ENCODE measurements at regions not wholly inside any gene's neighbourhood (a gene's known extent, or its start where the extent isn't known, plus 50 kb on each side); places are given as distances from the start of the nearest gene placed in this dataset.
"Not testable (repeated sequence)": the region's sequence is repeated elsewhere in the genome, so short reads cannot be mapped to it uniquely, and the experiment has no call there.

- no peak overlapping the region for H3K4me3 ChIP-seq (ENCODE audit: insufficient read length, low read depth)
- H3K9me3 ChIP-seq (ENCODE audit: insufficient read depth, low read length): no peaks in the 10 kb centered on the region
- H3K36me3 ChIP-seq (ENCODE audit: insufficient read depth, insufficient read length, low read length): no peaks in the 10 kb centered on the region
- H3K27me3 ChIP-seq (ENCODE audit: insufficient read depth, insufficient read length): no peaks in the 10 kb centered on the region
- DNase-seq (ENCODE audit: low read depth, low spot score): no peak
- no peaks in the 10 kb centered on the region for H3K4me1 ChIP-seq (ENCODE audit: insufficient read depth, insufficient read length)
- TF ChIP-seq SUZ12 (IDR thresholded peaks at IDR 0.05; ENCODE audit: extremely low read depth, insufficient read depth, insufficient read length) (no peak), ZNF274 (IDR thresholded peaks at IDR 0.05; ENCODE audit: low read depth, low read length) (no peak), YY1 (IDR thresholded peaks at IDR 0.05; ENCODE audit: insufficient read depth, insufficient read length) (no peak)
- H3K9ac ChIP-seq (ENCODE audit: insufficient read length, low read depth): no peak overlapping the region
Measured at GRCh38 chr4:54842226-54842625, 184.5 kb downstream of the KIT start.

GRCh38 chr4:54840992-54841768 is 183.4 kb downstream of the KIT start:
- H3K9me3 ChIP-seq (ENCODE audit: insufficient read depth, low read length): no peaks in the 10 kb centered on the region

GRCh38 chr4:54840430-54840829 is 182.7 kb downstream of the KIT start:
- TF ChIP-seq ZNF274 (IDR thresholded peaks at IDR 0.05; ENCODE audit: low read depth, low read length) (no peak), YY1 (IDR thresholded peaks at IDR 0.05; ENCODE audit: insufficient read depth, insufficient read length) (no peak), SUZ12 (IDR thresholded peaks at IDR 0.05; ENCODE audit: extremely low read depth, insufficient read depth, insufficient read length) (no peak)
- no peaks in the 10 kb centered on the region for H3K9me3 ChIP-seq (ENCODE audit: insufficient read depth, low read length)
- DNase-seq (ENCODE audit: low read depth, low spot score): no peak
- H3K36me3 ChIP-seq (ENCODE audit: insufficient read depth, insufficient read length, low read length): no peaks in the 10 kb centered on the region
- no peaks in the 10 kb centered on the region for H3K27me3 ChIP-seq (ENCODE audit: insufficient read depth, insufficient read length)
- H3K4me3 ChIP-seq (ENCODE audit: insufficient read length, low read depth): no peak overlapping the region
- no peak overlapping the region for H3K9ac ChIP-seq (ENCODE audit: insufficient read length, low read depth)
- no peaks in the 10 kb centered on the region for H3K4me1 ChIP-seq (ENCODE audit: insufficient read depth, insufficient read length)

More at GRCh38 chr4:54840992-54841768, 183.4 kb downstream of the KIT start:
- H3K27me3 ChIP-seq (ENCODE audit: insufficient read depth, insufficient read length): no peaks in the 10 kb centered on the region
- H3K4me1 ChIP-seq (ENCODE audit: insufficient read depth, insufficient read length): no peaks in the 10 kb centered on the region
- no peaks in the 10 kb centered on the region for H3K36me3 ChIP-seq (ENCODE audit: insufficient read depth, insufficient read length, low read length)
- no peak for TF ChIP-seq YY1 (IDR thresholded peaks at IDR 0.05; ENCODE audit: insufficient read depth, insufficient read length)
- no peak for TF ChIP-seq ZNF274 (IDR thresholded peaks at IDR 0.05; ENCODE audit: low read depth, low read length)
- no peak for TF ChIP-seq SUZ12 (IDR thresholded peaks at IDR 0.05; ENCODE audit: extremely low read depth, insufficient read depth, insufficient read length)
- H3K4me3 ChIP-seq (ENCODE audit: insufficient read length, low read depth): no peak overlapping the region
- H3K9ac ChIP-seq (ENCODE audit: insufficient read length, low read depth): no peak overlapping the region
- no peak for DNase-seq (ENCODE audit: low read depth, low spot score)

- no peak overlapping the region for H3K4me3 ChIP-seq (ENCODE audit: insufficient read length, low read depth)
- H3K9ac ChIP-seq (ENCODE audit: insufficient read length, low read depth): no peak overlapping the region
- H3K9me3 ChIP-seq (ENCODE audit: insufficient read depth, low read length): no peaks in the 10 kb centered on the region
- TF ChIP-seq YY1 (IDR thresholded peaks at IDR 0.05; ENCODE audit: insufficient read depth, insufficient read length): no peak
- no peak for TF ChIP-seq SUZ12 (IDR thresholded peaks at IDR 0.05; ENCODE audit: extremely low read depth, insufficient read depth, insufficient read length)
- no peak for TF ChIP-seq ZNF274 (IDR thresholded peaks at IDR 0.05; ENCODE audit: low read depth, low read length)
- H3K27me3 ChIP-seq (ENCODE audit: insufficient read depth, insufficient read length): no peaks in the 10 kb centered on the region
- DNase-seq (ENCODE audit: low read depth, low spot score): no peak
- H3K36me3 ChIP-seq (ENCODE audit: insufficient read depth, insufficient read length, low read length): no peaks in the 10 kb centered on the region
- H3K4me1 ChIP-seq (ENCODE audit: insufficient read depth, insufficient read length): no peaks in the 10 kb centered on the region
Measured at GRCh38 chr4:54838301-54838700, 180.5 kb downstream of the KIT start.

- H3K27me3 ChIP-seq (ENCODE audit: insufficient read depth, insufficient read length): no peaks in the 10 kb centered on the region
- no peak for TF ChIP-seq SUZ12 (IDR thresholded peaks at IDR 0.05; ENCODE audit: extremely low read depth, insufficient read depth, insufficient read length)
- H3K4me1 ChIP-seq (ENCODE audit: insufficient read depth, insufficient read length): no peaks in the 10 kb centered on the region
- H3K36me3 ChIP-seq (ENCODE audit: insufficient read depth, insufficient read length, low read length): no peaks in the 10 kb centered on the region
- DNase-seq (ENCODE audit: low read depth, low spot score): no peak
- H3K4me3 ChIP-seq (ENCODE audit: insufficient read length, low read depth): no peak overlapping the region
- no peaks in the 10 kb centered on the region for H3K9me3 ChIP-seq (ENCODE audit: insufficient read depth, low read length)
- no peak overlapping the region for H3K9ac ChIP-seq (ENCODE audit: insufficient read length, low read depth)
Measured at GRCh38 chr4:54837576-54838140, 179.9 kb downstream of the KIT start.

GRCh38 chr4:54828361-54828760 is 170.6 kb downstream of the KIT start:
- H3K4me1 ChIP-seq (ENCODE audit: insufficient read depth, insufficient read length); DNase-seq (ENCODE audit: low read depth, low spot score); H3K9me3 ChIP-seq (ENCODE audit: insufficient read depth, low read length); H3K36me3 ChIP-seq (ENCODE audit: insufficient read depth, insufficient read length, low read length); H3K27me3 ChIP-seq (ENCODE audit: insufficient read depth, insufficient read length); H3K4me3 ChIP-seq (ENCODE audit: insufficient read length, low read depth); H3K9ac ChIP-seq (ENCODE audit: insufficient read length, low read depth): not testable (repeated sequence)

- H3K27me3 ChIP-seq (ENCODE audit: insufficient read depth, insufficient read length): no peaks in the 10 kb centered on the region
- H3K4me1 ChIP-seq (ENCODE audit: insufficient read depth, insufficient read length): no peaks in the 10 kb centered on the region
- no peaks in the 10 kb centered on the region for H3K36me3 ChIP-seq (ENCODE audit: insufficient read depth, insufficient read length, low read length)
- H3K9me3 ChIP-seq (ENCODE audit: insufficient read depth, low read length): no peaks in the 10 kb centered on the region
- no peak overlapping the region for H3K4me3 ChIP-seq (ENCODE audit: insufficient read length, low read depth)
- no peak overlapping the region for H3K9ac ChIP-seq (ENCODE audit: insufficient read length, low read depth)
- no peak for DNase-seq (ENCODE audit: low read depth, low spot score)
- TF ChIP-seq ZNF274 (IDR thresholded peaks at IDR 0.05; ENCODE audit: low read depth, low read length) (no peak), YY1 (IDR thresholded peaks at IDR 0.05; ENCODE audit: insufficient read depth, insufficient read length) (no peak), SUZ12 (IDR thresholded peaks at IDR 0.05; ENCODE audit: extremely low read depth, insufficient read depth, insufficient read length) (no peak)
Measured at GRCh38 chr4:54823616-54824015, 165.9 kb downstream of the KIT start.
